ENCODE measurements at regions not wholly inside any gene's neighbourhood (a gene's known extent, or its start where the extent isn't known, plus 50 kb on each side); places are given as distances from the start of the nearest gene placed in this dataset.

- no peak for TF ChIP-seq CTCF (IDR thresholded peaks at IDR 0.05; ENCODE audit: insufficient read depth, low read depth, low read length)
- no peak for TF ChIP-seq EZH2 (IDR thresholded peaks at IDR 0.05; ENCODE audit: insufficient read depth, low read length)
Observed at GRCh38 chr5:88483964-88484672, 215.5 kb upstream of the TMEM161B start.
